ENCODE measurements at regions not wholly inside any gene's neighbourhood (a gene's known extent, or its start where the extent isn't known, plus 50 kb on each side); places are given as distances from the start of the nearest gene placed in this dataset.

DNA sequence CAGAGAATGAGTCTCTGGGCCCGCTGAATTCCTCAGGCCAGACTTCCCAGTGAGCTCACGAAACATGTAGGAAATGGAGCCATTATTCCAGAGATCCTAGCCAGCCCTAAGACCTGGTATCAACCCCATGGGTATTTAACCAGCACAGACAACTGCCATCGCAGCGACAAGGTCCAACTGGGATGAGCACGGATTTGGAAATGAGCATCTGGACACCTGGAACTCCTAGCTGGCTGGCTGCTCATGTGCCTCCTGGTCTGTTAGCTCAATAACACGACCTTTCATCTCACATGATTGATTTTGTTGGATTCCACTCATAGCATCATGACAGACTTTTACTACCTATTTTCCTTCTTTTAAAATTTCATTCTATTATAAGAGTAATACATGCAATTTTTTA is 51.0 kb downstream of the POU3F3 start:
- TF ChIP-seq, protein P1, sequence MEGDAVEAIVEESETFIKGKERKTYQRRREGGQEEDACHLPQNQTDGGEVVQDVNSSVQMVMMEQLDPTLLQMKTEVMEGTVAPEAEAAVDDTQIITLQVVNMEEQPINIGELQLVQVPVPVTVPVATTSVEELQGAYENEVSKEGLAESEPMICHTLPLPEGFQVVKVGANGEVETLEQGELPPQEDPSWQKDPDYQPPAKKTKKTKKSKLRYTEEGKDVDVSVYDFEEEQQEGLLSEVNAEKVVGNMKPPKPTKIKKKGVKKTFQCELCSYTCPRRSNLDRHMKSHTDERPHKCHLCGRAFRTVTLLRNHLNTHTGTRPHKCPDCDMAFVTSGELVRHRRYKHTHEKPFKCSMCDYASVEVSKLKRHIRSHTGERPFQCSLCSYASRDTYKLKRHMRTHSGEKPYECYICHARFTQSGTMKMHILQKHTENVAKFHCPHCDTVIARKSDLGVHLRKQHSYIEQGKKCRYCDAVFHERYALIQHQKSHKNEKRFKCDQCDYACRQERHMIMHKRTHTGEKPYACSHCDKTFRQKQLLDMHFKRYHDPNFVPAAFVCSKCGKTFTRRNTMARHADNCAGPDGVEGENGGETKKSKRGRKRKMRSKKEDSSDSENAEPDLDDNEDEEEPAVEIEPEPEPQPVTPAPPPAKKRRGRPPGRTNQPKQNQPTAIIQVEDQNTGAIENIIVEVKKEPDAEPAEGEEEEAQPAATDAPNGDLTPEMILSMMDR (IDR thresholded peaks at IDR 0.05) = no peak
- H3K4me3 Mint-ChIP-seq (ENCODE audit: unreplicated experiment) = no peak overlapping the region
- DNase-seq (ENCODE audit: extremely low spot score, unreplicated experiment) = no peak
- H3K27ac Mint-ChIP-seq (ENCODE audit: unreplicated experiment) = no peak overlapping the region
- no peaks in the 10 kb centered on the region for H3K9me3 Mint-ChIP-seq (ENCODE audit: unreplicated experiment)
- no peaks in the 10 kb centered on the region for H3K36me3 Mint-ChIP-seq (ENCODE audit: unreplicated experiment)
- peaks cover 28% of the 10 kb centered on the region for H3K27me3 Mint-ChIP-seq (ENCODE audit: unreplicated experiment)
- no peaks in the 10 kb centered on the region for H3K4me1 Mint-ChIP-seq (ENCODE audit: unreplicated experiment)

DNA sequence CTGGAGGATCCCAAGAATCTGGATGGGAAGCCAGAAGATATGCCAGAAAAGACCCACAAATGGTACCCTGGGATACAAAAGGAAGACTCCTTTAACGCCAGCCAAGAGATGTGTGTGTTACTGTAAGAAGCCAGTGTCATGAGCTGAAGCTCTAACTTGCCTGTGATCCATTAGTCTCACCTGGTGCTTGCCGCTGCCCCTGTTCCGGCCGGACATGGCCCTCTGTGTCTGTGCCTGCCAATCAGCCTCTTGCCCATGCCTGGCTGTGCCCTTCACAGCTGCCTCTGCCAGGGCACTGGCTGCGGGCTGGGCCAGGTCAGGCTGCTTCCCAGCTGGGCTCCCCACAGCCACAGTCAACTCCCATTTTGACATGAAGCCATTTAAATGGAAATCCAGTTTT is 55.4 kb downstream of the POU3F3 start:
- Mint-ChIP-seq H3K36me3 (ENCODE audit: unreplicated experiment) (no peaks in the 10 kb centered on the region), H3K4me1 (ENCODE audit: unreplicated experiment) (no peaks in the 10 kb centered on the region), H3K27me3 (ENCODE audit: unreplicated experiment) (peaks cover 24% of the 10 kb centered on the region), H3K9me3 (ENCODE audit: unreplicated experiment) (no peaks in the 10 kb centered on the region), H3K4me3 (ENCODE audit: unreplicated experiment) (no peak overlapping the region), H3K27ac (ENCODE audit: unreplicated experiment) (no peak overlapping the region)
- no peak for DNase-seq (ENCODE audit: extremely low spot score, unreplicated experiment)
- TF ChIP-seq, protein P1 (IDR thresholded peaks at IDR 0.05) = no peak

DNA sequence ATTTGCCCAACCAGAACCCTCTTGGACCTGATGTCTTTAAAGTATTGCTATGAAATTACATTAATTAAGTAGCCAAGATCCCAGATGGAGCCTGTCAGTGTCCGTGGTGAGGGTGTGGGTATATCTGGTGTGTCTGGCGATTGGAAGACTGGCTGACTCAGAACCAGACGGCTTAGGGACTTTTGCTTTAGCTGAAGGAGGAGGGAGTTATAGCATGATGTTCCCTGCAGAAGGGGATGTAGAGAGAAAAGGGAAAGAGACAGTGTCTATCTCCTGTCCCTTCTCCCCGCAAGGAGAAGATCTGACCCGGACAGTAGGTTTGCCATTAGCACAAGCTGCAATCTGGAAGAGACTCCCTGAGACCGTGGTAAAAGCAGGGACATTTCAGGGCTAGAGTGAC is 60.6 kb downstream of the POU3F3 start:
- H3K36me3 Mint-ChIP-seq (ENCODE audit: unreplicated experiment) = no peaks in the 10 kb centered on the region
- H3K9me3 Mint-ChIP-seq (ENCODE audit: unreplicated experiment) = peaks cover 4% of the 10 kb centered on the region

DNA sequence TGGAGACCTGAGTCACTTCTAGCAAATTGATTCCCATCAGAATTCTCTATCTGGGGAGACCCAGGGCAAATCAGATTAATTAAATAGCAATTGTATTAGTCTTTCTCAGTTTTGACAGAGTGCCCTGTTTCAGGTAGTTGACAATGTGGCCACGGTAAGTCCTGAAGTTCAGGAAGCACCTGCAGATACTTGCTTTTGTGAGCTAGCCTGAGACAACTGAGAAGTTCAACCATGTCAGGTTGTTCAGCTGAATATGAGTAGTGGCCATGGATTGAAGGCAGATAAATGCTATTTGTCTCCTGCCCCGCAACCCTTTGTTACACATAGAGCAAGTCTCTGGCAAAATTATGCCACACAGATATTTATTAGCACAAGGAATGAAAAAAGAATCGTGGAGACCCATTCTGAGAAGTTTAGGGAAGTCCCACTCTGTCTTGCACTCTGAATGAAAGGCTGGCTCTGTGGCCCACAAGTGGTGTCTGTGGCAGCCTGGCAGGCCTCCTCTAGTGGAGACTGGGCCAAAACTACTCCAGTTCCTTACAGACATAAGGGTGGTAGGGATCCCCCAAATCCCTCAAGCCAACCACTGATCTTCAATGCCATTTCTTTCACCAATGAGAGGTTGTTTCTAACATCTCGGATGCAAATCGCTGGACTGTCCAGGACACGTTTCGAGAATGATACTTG is 61.3 kb downstream of the POU3F3 start:
- no peaks in the 10 kb centered on the region for H3K4me1 Mint-ChIP-seq (ENCODE audit: unreplicated experiment)
- TF ChIP-seq, protein P1 (IDR thresholded peaks at IDR 0.05) = no peak
- H3K36me3 Mint-ChIP-seq (ENCODE audit: unreplicated experiment) = no peaks in the 10 kb centered on the region
- H3K9me3 Mint-ChIP-seq (ENCODE audit: unreplicated experiment) = peaks cover 4% of the 10 kb centered on the region
- H3K4me3 Mint-ChIP-seq (ENCODE audit: unreplicated experiment) = no peak overlapping the region
- DNase-seq (ENCODE audit: extremely low spot score, unreplicated experiment) = no peak
- H3K27ac Mint-ChIP-seq (ENCODE audit: unreplicated experiment) = no peak overlapping the region
- no peaks in the 10 kb centered on the region for H3K27me3 Mint-ChIP-seq (ENCODE audit: unreplicated experiment)

More for the DNA sequence above, 60.6 kb downstream of the POU3F3 start:
- DNase-seq (ENCODE audit: extremely low spot score, unreplicated experiment) = no peak
- Mint-ChIP-seq H3K27ac (ENCODE audit: unreplicated experiment) (no peak overlapping the region), H3K4me3 (ENCODE audit: unreplicated experiment) (no peak overlapping the region), H3K4me1 (ENCODE audit: unreplicated experiment) (no peaks in the 10 kb centered on the region), H3K27me3 (ENCODE audit: unreplicated experiment) (no peaks in the 10 kb centered on the region)
- TF ChIP-seq, protein P1 (IDR thresholded peaks at IDR 0.05) = no peak

DNA sequence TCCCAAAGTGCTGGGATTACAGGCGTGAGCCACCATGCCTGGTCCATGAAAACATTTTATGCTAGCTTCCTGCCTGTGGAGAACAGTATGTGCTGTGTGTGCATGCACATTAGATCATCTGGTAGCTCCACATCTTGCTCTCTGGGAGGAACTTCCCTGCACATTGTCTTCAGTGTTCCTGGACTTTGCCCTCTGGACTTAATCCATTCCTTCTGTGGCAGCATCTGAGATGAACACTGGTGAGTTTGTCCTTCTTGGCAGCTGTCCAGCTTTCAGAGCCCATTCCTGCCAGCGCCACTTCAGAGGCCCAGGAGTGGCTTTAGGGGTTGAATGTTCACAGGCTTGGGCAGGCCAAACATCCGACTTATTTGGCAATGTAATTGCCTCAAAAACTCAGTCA is 65.2 kb downstream of the POU3F3 start:
- no peaks in the 10 kb centered on the region for H3K4me1 Mint-ChIP-seq (ENCODE audit: unreplicated experiment)
- H3K36me3 Mint-ChIP-seq (ENCODE audit: unreplicated experiment) = no peaks in the 10 kb centered on the region
- peaks cover 12% of the 10 kb centered on the region for H3K9me3 Mint-ChIP-seq (ENCODE audit: unreplicated experiment)
- DNase-seq (ENCODE audit: extremely low spot score, unreplicated experiment) = no peak
- no peak overlapping the region for H3K4me3 Mint-ChIP-seq (ENCODE audit: unreplicated experiment)
- peaks cover 5% of the 10 kb centered on the region for H3K27me3 Mint-ChIP-seq (ENCODE audit: unreplicated experiment)
- TF ChIP-seq, protein P1 (IDR thresholded peaks at IDR 0.05) = no peak
- no peak overlapping the region for H3K27ac Mint-ChIP-seq (ENCODE audit: unreplicated experiment)
